CMK (cell line): ENCODE measurements at regions not wholly inside any gene's neighbourhood (a gene's known extent, or its start where the extent isn't known, plus 50 kb on each side); places are given as distances from the start of the nearest gene placed in this dataset.
"Not testable (repeated sequence)": the region's sequence is repeated elsewhere in the genome, so short reads cannot be mapped to it uniquely, and the experiment has no call there.

ENCODE experiments used
- DNase-seq: peaks from one replicate; pipeline ENCODE4 v3.0.0-alpha.2; 2010; ENCODE audit warnings: low read depth

- DNase-seq: no peak
Observed at GRCh38 chr2:175414882-175415487, 233.5 kb upstream of the ATP5MC3 start.

DNA sequence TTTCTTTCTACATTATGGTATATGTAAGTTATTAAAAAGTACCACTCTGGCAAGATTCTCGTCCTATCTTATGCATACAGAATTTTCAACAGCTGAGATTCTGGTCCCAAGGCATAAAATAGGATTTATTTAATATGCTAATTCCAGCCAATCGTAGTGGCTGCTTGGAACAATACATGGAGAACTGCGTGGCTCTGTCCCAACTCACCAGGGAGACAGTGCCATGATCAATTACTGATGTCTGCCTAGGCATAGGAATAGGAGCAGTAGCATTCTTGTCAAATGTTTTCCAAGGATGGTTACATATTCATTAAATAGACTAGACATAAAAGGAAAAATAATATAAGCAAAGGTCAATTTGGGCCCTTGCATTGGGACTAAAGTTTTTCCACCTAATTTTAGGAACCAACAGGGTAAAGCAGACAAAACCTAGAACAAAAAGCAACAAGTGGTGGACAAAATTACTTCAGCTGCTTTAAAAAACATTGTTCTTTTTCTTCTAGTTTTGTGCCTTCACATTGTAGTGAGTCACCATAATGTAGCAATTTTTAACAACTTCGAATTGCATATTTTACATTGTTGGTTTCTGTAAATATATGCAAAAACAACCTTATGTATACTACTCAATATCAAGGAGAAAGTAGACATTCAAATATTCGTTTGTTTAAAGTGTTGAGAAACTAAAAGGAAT, 232.8 kb upstream of the ATP5MC3 start:
- no peak for DNase-seq

DNA sequence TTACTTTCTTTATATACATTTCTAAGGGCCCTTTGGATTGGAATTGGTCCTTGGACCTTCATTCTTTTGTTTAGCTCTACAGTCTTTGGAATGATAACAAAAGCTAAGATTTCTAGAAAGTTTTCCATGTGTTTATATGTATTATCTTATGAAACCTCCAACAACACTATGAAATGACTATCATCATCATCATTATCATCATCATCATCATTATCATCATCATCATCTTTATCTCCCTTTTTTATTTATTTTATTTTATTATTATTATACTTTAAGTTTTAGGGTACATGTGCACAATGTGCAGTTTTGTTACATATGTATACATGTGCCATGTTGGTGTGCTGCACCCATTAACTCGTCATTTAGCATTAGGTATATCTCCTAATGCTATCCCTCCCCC, 229.4 kb upstream of the ATP5MC3 start:
- DNase-seq: not testable (repeated sequence)

DNA sequence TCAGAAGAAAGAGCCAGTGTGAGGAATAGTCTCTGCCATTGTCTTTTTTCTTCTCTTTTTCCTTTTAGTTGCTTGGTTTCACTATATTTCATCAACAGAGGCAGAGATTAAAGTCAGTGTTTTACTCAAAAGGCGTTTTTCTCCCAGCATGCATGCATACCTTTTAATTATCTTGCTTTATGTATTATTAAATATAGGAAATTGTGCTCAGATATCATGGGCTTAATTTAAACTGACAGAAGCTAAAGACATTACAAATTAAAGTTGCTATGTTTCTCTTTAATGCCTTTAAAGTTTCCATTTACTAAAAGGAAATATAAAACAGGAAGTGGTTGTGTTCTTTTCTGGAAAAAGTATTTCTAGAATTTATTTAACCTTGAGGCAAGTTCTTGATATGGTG, 223.3 kb upstream of the ATP5MC3 start:
- DNase-seq: no peak

DNA sequence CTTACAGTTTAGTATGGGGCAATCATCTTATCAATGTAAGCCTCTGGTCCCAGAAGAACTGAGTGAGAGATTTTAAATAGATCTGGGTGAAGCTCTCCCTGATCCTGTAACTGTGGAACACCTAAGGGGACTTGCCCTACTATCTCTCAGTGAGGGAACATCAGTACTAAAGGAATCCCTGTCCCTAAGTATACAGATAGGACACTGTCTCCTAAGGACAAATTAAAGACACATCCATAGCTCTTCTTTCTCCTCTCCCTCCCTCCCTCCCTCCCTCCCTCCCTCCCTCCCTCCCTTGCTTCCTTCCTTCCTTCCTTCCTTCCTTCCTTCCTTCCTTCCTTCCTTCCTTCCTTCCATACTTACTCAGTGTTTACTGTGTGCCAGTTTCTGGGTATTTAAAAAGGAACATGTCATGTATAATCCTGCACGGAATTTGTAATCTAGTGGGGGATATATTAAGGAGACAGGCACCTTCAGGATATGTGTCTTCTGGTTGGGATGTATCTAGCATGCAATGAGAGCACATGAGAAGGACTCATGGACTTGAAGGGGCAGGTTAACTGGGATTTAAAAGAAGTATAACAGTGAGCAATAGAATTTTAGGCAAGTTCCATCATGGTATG, 222.2 kb upstream of the ATP5MC3 start:
- DNase-seq: no peak

DNA sequence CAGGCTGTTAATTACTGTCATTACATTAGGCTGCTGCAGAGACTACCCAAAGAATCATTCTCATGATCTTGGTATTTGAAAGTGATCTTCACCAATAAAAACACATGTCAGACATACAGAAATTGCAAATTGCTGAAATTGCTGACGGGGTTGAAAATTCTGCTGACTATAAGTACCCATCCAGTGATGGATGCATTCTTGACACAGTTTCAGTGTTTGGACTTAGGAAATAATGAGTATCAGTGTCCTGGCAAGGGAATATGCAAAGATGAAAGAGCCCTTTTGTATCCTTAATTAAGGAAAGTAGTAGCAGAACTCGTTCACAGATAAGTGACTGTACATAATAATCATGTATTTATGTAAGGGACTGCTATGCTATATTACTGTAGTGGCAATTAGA, 221.1 kb upstream of the ATP5MC3 start:
- no peak for DNase-seq

- DNase-seq: no peak
Observed at GRCh38 chr2:175401956-175402469, 220.5 kb upstream of the ATP5MC3 start.

DNA sequence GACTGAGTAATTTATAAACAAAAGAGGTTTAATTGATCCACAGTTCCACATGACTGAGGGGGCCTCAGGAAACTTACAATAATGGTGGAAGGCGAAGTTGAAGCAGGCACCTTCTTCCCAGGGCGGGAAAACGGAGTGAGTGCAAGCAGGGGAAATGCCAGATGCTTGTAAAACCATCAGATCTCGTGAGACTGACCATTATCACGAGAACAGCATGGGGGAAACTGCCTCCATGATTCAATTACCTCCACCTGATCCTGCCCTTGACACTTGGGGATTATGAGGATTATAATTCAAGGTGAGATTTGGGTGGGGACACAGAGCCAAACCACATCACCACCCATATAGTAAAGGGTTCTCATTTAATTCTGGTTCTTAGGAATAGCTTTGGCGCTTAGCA, 219.5 kb upstream of the ATP5MC3 start:
- no peak for DNase-seq

DNA sequence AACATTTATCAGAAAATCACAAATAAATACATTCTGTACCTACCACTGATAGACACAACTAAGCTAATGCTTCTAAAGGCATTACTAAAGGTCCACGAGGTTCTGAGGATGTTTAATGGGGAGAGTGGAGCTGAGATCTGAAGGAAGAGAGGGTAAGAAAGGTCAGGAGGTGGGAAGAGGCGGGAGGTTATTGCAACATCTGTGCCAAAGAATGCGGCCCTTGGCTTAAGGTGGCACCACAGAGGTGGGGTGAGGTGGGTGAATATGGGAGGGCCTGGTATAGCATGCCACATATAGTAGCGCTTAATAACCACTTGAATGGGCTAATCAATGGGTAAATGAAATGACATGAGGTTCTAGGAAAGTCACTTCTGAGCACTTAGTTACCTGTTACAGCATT, 217.8 kb upstream of the ATP5MC3 start:
- DNase-seq: no peak

DNA sequence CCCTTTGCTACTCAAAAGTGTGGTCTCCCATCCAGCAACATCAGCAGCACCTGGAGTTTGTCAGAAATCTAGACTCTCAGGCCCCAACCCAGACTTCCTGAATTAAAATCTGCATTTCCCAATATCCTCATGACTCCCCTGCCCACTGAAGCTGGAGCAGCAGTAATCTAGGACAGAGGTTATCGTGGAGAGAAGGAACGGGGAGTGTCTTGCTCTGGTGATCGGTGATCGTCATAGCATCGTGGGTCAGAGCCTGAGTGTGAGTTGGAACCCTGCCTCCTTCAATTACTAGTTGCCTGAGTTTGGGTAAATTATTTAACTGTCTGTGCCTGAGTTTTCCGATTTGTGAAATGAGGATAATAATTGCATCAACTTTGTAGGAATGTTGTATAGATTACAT, 217.3 kb upstream of the ATP5MC3 start:
- DNase-seq: no peak

GRCh38 chr2:175396696-175397095, 215.2 kb upstream of the ATP5MC3 start:
- no peak for DNase-seq

DNA sequence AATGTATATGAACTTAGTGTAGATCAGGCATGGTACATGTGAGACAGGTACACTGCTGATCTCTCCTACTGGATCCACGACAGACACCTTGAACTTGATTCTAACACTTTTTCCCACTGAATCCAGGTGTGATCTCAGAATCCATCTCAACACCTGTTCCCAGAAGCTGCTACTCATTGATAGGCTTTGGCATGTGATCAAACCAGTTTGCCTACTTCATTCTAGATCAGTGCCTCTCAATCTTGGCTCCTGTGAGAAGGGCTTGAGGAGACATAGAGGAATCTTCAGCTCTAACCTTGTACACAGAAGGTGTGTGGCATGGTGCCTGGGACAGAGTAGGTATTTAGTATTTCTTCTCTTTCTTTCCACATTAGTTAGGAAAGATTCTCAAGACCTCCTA, 212.3 kb upstream of the ATP5MC3 start:
- DNase-seq: no peak

DNA sequence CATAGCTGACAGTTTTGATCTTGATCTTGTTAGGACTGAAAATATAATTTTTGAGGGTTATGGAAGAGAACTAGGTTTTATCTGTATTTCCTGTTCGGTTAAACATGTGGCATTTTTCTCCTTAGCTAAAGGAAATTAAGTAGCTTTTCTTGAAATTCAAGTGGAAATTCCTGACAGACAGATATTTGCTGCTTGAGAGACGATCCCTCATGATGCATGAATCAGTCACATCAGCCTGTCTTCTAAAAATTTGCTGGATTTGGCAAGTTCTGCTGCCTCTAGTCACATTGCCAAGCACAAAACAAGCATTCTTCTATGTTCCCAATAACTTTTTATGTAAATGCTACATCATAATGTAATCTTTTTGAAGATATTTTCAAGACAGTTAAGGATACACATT, 201.8 kb upstream of the ATP5MC3 start:
- DNase-seq: no peak

DNA sequence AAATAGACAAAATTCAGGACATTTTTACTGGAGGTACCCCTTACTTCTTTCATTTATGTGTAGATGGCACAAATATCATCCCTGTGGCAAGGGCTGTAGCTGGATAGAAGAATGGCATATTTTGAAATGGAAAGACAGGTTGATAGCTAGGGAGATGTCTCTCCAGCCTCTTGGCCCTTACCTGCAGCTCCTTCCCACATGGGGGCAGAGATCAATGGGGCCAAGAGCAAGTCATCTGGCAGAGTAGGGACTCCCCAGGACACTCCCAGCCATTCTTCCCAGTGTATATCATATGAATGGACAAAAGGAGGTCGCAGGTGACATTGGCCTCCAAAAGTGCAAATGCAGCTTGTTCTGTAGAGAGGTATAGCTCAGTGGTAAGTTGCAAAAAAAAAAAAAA, 192.2 kb upstream of the ATP5MC3 start:
- DNase-seq: no peak

DNA sequence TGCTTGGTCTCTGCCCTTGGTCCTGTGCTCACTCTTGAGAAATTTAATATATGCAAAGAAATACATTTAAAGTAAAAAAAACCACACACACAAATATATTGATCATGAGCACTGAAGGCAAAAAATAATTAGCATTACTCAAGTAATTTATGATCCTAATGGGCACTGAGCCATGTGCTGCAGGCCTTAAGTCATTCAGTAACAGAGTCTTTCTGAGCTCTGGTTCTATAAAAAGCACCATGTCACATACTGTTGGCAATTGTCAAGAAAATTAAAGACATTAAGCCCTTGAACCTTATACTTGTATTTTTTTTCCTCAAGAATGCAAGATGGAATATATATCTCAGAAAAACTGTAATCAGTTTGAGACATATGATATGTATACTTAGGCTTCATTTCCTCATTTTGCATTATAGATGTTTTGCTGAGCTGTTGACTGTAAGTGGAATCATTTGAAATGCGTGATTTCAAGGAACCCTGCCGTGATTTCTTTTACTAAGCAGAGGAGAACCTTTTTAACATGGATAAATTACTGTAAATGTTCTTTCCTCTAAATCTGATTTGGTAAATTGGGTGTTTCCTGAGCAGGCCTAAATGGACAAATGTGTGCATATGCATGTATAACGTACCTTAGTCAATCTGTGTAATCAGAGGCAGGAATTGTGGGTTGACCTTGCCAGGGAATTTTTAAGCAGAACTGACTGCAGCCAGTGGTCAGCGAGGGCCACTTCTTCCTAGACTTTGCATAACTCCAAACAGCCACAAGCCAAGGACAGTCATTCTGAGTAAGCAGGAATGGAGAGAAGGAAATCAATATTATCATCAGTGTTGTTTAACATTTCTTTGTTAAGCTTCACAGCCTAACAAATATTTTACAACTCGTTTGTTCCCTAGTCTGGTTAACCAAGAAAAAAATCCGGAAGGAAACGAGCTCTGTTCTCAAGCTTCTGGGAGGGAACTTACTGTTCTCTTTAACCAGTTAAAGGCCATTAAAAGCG, 191.5 kb upstream of the ATP5MC3 start:
- DNase-seq: no peak

- no peak for DNase-seq
Observed at GRCh38 chr2:175371378-175371777, 189.9 kb upstream of the ATP5MC3 start.

DNA sequence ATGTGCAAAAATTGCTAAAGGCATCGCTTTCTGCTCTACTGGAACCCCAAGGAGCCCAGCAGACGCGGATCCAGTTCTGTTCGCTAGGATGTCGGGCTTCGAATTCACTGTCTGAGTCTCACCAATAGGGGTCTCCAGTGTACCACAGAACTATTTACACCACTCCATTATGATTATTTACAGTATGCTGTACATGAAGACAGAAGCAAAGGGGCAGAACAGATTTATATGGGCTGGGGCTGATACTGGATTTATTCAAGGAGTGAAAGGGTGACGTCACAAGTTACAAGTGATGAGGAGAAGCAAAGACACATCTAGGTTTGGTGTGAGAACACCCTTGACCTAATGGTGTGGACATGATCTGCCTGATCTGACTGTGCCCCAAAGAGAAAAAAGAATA, 185.3 kb upstream of the ATP5MC3 start:
- peak; percentile 31 for DNase-seq

DNA sequence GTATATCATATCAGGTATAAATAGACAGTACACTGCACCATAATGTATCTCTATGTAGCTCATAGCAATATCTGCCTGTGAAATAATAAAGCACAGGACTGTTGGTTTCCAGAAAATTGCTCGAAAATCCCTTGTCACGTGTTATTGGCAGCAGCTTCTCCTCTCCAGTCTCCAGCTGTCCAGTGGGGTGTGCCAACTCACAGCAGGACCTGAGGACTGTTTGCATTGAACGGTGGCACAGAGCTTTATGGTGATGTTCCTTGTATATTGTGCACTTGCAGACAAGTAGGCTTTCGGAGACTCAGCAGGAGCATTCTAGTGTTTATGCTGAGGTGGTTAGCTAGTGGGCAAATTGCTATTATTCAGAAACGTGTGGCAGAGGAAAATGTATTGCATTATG, 182.2 kb upstream of the ATP5MC3 start:
- no peak for DNase-seq

- DNase-seq: no peak
Observed at GRCh38 chr2:175362331-175362730, 180.8 kb upstream of the ATP5MC3 start.

DNA sequence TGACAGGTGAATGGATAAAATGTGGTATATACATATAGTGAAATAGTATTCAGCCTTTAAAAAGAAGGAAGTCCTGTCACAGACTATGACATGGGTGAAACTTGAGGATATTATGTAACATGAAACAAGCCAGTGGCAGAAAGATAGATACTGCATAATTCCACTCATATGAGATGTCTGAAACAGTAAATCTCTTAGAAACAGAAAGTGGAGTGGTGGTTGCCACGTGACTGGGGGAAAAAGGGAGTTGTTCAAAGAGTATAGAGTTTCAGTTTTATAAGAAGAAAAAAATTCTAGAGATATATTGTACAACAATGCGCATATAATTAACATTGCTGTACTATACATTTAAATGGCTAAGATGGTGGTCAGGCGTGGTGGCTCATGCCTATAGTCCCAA, 178.2 kb upstream of the ATP5MC3 start:
- no peak for DNase-seq

GRCh38 chr2:175356901-175357300, 175.4 kb upstream of the ATP5MC3 start:
- no peak for DNase-seq

GRCh38 chr2:175355246-175355645, 173.7 kb upstream of the ATP5MC3 start:
- no peak for DNase-seq
